ENCODE measurements at regions not wholly inside any gene's neighbourhood (a gene's known extent, or its start where the extent isn't known, plus 50 kb on each side); places are given as distances from the start of the nearest gene placed in this dataset.
"Not testable (repeated sequence)": the region's sequence is repeated elsewhere in the genome, so short reads cannot be mapped to it uniquely, and the experiment has no call there.

- no peak for TF ChIP-seq MYC (IDR thresholded peaks at IDR 0.05; ENCODE audit: low read depth, low read length)
- TF ChIP-seq CTCF (IDR thresholded peaks at IDR 0.05; ENCODE audit: low read depth, low read length), result no peak
- no peak for TF ChIP-seq MAX (IDR thresholded peaks at IDR 0.05; ENCODE audit: low read depth, low read length)
- no peak for TF ChIP-seq POLR2A (IDR thresholded peaks at IDR 0.05; ENCODE audit: extremely low read depth, insufficient read length)
- H3K4me3 ChIP-seq (ENCODE audit: low read depth, low read length), result no peak overlapping the region
- no peak for DNase-seq (ENCODE audit: low read depth)
Measured at GRCh38 chr6:88426005-88426404, 259.9 kb upstream of the CNR1 start.

GRCh38 chr6:88422831-88423230 is 256.7 kb upstream of the CNR1 start:
- DNase-seq (ENCODE audit: low read depth), result no peak
- H3K4me3 ChIP-seq (ENCODE audit: low read depth, low read length), result no peak overlapping the region
- no peak for TF ChIP-seq POLR2A (IDR thresholded peaks at IDR 0.05; ENCODE audit: extremely low read depth, insufficient read length)

GRCh38 chr6:88420967-88421488 is 254.9 kb upstream of the CNR1 start:
- not testable (repeated sequence) for H3K4me3 ChIP-seq (ENCODE audit: low read depth, low read length); DNase-seq (ENCODE audit: low read depth)

DNA sequence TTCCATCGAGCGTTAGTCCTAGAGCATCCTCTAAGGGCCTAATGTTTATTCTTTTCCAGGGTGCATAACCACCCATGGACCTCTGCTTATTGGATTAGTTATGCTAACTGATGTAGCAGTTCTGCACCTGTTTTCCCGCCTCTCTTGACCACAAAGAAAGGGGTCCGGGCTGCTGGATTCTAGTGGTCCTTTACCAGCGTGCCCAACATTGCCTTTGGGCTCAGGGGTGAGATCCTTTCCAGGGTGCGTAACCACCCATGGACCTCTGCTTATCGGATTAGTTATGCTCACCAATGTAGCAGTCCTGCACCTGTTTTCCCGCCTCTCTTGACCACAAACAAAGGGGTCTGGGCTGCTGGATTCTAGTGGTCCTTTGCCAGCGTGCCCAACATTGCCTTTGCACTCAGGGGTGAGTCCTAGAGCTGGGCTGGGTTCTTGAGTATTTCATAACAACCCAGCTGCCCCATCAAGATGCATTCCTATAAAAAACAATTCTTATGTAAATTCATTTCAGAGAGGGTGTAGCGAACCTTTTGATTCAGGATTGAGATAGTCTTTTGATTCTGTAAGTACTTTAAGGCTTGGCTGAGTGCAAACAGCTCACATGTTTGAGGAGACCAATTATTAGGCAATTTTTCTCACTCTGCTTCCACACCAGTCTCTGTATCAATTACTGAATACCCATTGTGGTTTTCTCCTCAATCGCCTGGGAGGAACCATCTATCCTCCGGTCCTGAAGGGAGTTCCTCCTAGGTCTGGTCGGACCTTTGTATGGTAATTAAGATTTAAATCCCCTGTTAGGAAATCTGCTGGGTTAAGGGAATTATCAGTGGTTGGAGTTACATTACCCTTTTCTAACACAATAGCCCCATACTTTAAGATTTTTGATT is 253.0 kb upstream of the CNR1 start:
- DNase-seq (ENCODE audit: low read depth); H3K4me3 ChIP-seq (ENCODE audit: low read depth, low read length): not testable (repeated sequence)

GRCh38 chr6:88417361-88417760 is 251.2 kb upstream of the CNR1 start:
- DNase-seq (ENCODE audit: low read depth); H3K4me3 ChIP-seq (ENCODE audit: low read depth, low read length): not testable (repeated sequence)

- TF ChIP-seq MAX (IDR thresholded peaks at IDR 0.05; ENCODE audit: low read depth, low read length), result no peak
- no peak overlapping the region for H3K4me3 ChIP-seq (ENCODE audit: low read depth, low read length)
- no peak for DNase-seq (ENCODE audit: low read depth)
Measured at GRCh38 chr6:88413459-88413858, 247.3 kb upstream of the CNR1 start.

DNA sequence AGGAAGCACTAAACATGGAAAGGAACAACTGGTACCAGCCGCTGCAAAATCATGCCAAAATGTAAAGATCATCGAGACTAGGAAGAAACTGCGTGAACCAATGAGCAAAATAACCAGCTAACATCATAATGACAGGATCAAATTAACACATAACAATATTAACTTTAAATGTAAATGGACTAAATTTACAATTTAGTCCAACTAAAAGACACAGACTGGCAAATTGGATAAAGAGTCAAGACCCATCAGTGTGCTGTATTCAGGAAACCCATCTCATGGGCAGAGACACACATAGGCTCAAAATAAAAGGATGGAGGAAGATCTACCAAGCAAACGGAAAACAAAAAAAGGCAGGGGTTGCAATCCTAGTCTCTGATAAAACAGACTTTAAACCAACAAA is 242.2 kb upstream of the CNR1 start:
- not testable (repeated sequence) for H3K4me3 ChIP-seq (ENCODE audit: low read depth, low read length); DNase-seq (ENCODE audit: low read depth)

GRCh38 chr6:88406674-88407073 is 240.5 kb upstream of the CNR1 start:
- DNase-seq (ENCODE audit: low read depth); H3K4me3 ChIP-seq (ENCODE audit: low read depth, low read length): not testable (repeated sequence)

- no peak for DNase-seq (ENCODE audit: low read depth)
- TF ChIP-seq CTCF (IDR thresholded peaks at IDR 0.05; ENCODE audit: low read depth, low read length), result no peak
- TF ChIP-seq MAX (IDR thresholded peaks at IDR 0.05; ENCODE audit: low read depth, low read length), result no peak
- no peak for TF ChIP-seq MYC (IDR thresholded peaks at IDR 0.05; ENCODE audit: low read depth, low read length)
- H3K4me3 ChIP-seq (ENCODE audit: low read depth, low read length), result no peak overlapping the region
Measured at GRCh38 chr6:88403486-88403885, 237.3 kb upstream of the CNR1 start.

- TF ChIP-seq MYC (IDR thresholded peaks at IDR 0.05; ENCODE audit: low read depth, low read length), result no peak
- TF ChIP-seq MAX (IDR thresholded peaks at IDR 0.05; ENCODE audit: low read depth, low read length), result no peak
- no peak for TF ChIP-seq CTCF (IDR thresholded peaks at IDR 0.05; ENCODE audit: low read depth, low read length)
- TF ChIP-seq POLR2A (IDR thresholded peaks at IDR 0.05; ENCODE audit: extremely low read depth, insufficient read length), result no peak
- H3K4me3 ChIP-seq (ENCODE audit: low read depth, low read length), result no peak overlapping the region
- DNase-seq (ENCODE audit: low read depth), result no peak
Measured at GRCh38 chr6:88402909-88403308, 236.8 kb upstream of the CNR1 start.

DNA sequence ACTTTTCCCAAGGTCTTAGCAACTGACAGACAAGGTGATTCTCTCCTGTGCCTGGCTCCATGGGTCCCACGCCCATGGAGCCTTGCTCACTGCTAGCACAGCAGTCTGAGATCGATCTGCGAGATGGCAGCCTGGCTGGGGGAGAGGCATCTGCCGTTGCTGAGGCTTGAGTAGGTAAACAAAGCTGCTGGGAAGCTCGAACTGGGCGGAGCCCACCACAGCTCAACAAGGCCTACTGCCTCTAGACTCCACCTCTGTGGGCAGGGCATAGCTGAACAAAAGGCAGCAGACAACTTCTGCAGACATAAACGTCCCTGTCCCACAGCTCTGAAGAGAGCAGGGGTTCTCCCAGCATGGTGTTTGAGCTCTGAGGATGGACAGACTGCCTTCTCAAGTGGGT is 224.9 kb upstream of the CNR1 start:
- DNase-seq (ENCODE audit: low read depth); H3K4me3 ChIP-seq (ENCODE audit: low read depth, low read length): not testable (repeated sequence)
